ENCODE measurements at regions not wholly inside any gene's neighbourhood (a gene's known extent, or its start where the extent isn't known, plus 50 kb on each side); places are given as distances from the start of the nearest gene placed in this dataset.
A peak's percentile ranks its signal among the peaks of the same experiment; 100 is the strongest.

GRCh38 chr3:150169330-150169940, 198.7 kb upstream of the PFN2 start:
- H3K4me1 ChIP-seq (ENCODE audit: control insufficient read depth, extremely low read depth, insufficient read depth, low read length) = peaks cover 3% of the 10 kb centered on the region
- TF ChIP-seq EZH2 (IDR thresholded peaks at IDR 0.05; ENCODE audit: low read length) = no peak
- TF ChIP-seq CTCF (optimal IDR thresholded peaks at IDR 0.05 in 1 of 3, IDR thresholded peaks at IDR 0.05 in 1 of 3, conservative IDR thresholded peaks at IDR 0.05 in 1 of 3; ENCODE audit: extremely low read depth in 1 of 3, insufficient read depth in 2 of 3, low read length in 3 of 3) = no peak
- no peaks in the 10 kb centered on the region for H3K79me2 ChIP-seq (ENCODE audit: control insufficient read depth, insufficient read depth, low read length)
- no peaks in the 10 kb centered on the region for H3K9me3 ChIP-seq (ENCODE audit: control insufficient read depth, low read depth, low read length)
- no peak overlapping the region for H3K4me2 ChIP-seq (ENCODE audit: control insufficient read depth, extremely low read depth, insufficient read depth, low read depth, low read length)
- dilution Hi-C loops (cut with MboI; ENCODE audit: extremely low pct_ligation_motif_present, low sequenced_read_pairs) = no loop called here
- H4K20me1 ChIP-seq (ENCODE audit: control insufficient read depth, extremely low read depth, insufficient read depth, low read length) = no peaks in the 10 kb centered on the region
- no peak overlapping the region for H2AFZ ChIP-seq (ENCODE audit: control insufficient read depth, low read length)
- FAIRE-seq = peak; percentile 5
- no peaks in the 10 kb centered on the region for H3K27me3 ChIP-seq (ENCODE audit: control insufficient read depth, extremely low read depth, insufficient read depth, low read length)
- H3K9me1 ChIP-seq (ENCODE audit: control insufficient read depth, extremely low read depth, insufficient read depth, low read length) = no peaks in the 10 kb centered on the region
- no peak for DNase-seq (ENCODE audit: low read depth, low spot score)
- no peak overlapping the region for H3K9ac ChIP-seq (ENCODE audit: control insufficient read depth, extremely low read depth, insufficient read depth, low read length)
- no peak overlapping the region for H3K27ac ChIP-seq (ENCODE audit: control insufficient read depth, insufficient read depth, low read length)
- H3K36me3 ChIP-seq (ENCODE audit: control insufficient read depth in 2 of 2, extremely low read depth in 1 of 2, insufficient read depth in 2 of 2, low read length in 2 of 2) = no peaks in the 10 kb centered on the region
- no peak overlapping the region for H3K4me3 ChIP-seq (ENCODE audit: control insufficient read depth in 2 of 3, extremely low read depth in 1 of 3, insufficient read depth in 2 of 3, low read depth in 1 of 3, low read length in 3 of 3)

GRCh38 chr3:150168698-150169097, 198.0 kb upstream of the PFN2 start:
- Histone ChIP-seq H3K27ac (ENCODE audit: control insufficient read depth, insufficient read depth, low read length) (no peak overlapping the region), H3K4me2 (ENCODE audit: control insufficient read depth, extremely low read depth, insufficient read depth, low read depth, low read length) (no peak overlapping the region), H3K4me3 (ENCODE audit: control insufficient read depth in 2 of 3, extremely low read depth in 1 of 3, insufficient read depth in 2 of 3, low read depth in 1 of 3, low read length in 3 of 3) (no peak overlapping the region), H4K20me1 (ENCODE audit: control insufficient read depth, extremely low read depth, insufficient read depth, low read length) (no peaks in the 10 kb centered on the region), H3K9ac (ENCODE audit: control insufficient read depth, extremely low read depth, insufficient read depth, low read length) (no peak overlapping the region), H3K79me2 (ENCODE audit: control insufficient read depth, insufficient read depth, low read length) (no peaks in the 10 kb centered on the region), H3K27me3 (ENCODE audit: control insufficient read depth, extremely low read depth, insufficient read depth, low read length) (no peaks in the 10 kb centered on the region), H3K9me3 (ENCODE audit: control insufficient read depth, low read depth, low read length) (no peaks in the 10 kb centered on the region), H3K9me1 (ENCODE audit: control insufficient read depth, extremely low read depth, insufficient read depth, low read length) (no peaks in the 10 kb centered on the region), H3K36me3 (ENCODE audit: control insufficient read depth in 2 of 2, extremely low read depth in 1 of 2, insufficient read depth in 2 of 2, low read length in 2 of 2) (no peaks in the 10 kb centered on the region), H2AFZ (ENCODE audit: control insufficient read depth, low read length) (no peak overlapping the region), H3K4me1 (ENCODE audit: control insufficient read depth, extremely low read depth, insufficient read depth, low read length) (peaks cover 3% of the 10 kb centered on the region)
- peak; percentile 56 for FAIRE-seq
- no peak for DNase-seq (ENCODE audit: low read depth, low spot score)
- dilution Hi-C loops (cut with MboI; ENCODE audit: extremely low pct_ligation_motif_present, low sequenced_read_pairs) = no loop called here
- TF ChIP-seq EZH2 (IDR thresholded peaks at IDR 0.05; ENCODE audit: low read length) (no peak), CTCF (optimal IDR thresholded peaks at IDR 0.05 in 1 of 3, IDR thresholded peaks at IDR 0.05 in 1 of 3, conservative IDR thresholded peaks at IDR 0.05 in 1 of 3; ENCODE audit: extremely low read depth in 1 of 3, insufficient read depth in 2 of 3, low read length in 3 of 3) (no peak)
